ENCODE measurements at regions not wholly inside any gene's neighbourhood (a gene's known extent, or its start where the extent isn't known, plus 50 kb on each side); places are given as distances from the start of the nearest gene placed in this dataset.

DNA sequence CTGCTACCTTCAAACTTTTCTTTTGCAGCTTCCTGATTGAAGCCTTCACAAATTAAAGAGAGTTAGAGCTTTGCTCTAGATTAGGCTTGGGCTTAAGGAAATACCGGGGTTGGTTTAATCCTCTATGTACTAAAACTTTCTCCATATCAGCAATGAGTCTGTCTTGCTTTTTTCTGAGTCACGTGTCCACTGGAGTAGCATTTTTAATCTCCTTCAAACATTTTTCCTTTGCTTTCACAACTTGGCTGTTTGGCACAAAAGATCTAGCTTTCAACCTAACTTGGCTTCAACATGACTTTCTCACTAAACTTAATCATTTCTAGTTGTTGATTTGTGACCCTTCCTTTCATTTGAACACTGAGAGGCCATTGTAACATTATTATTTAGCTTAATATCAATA lies 261.6 kb downstream of the PLK2 start:
- Histone ChIP-seq H3K4me3 (ENCODE audit: low read depth in 2 of 2, low read length in 1 of 2) (no peak overlapping the region), H3K27ac (ENCODE audit: low read depth in 2 of 2, low read length in 1 of 2) (no peak overlapping the region), H4K20me1 (ENCODE audit: insufficient read depth) (no peaks in the 10 kb centered on the region), H3K36me3 (replicated peaks in 1 of 2; ENCODE audit: control insufficient read depth in 1 of 2, insufficient read depth in 2 of 2, low read length in 1 of 2) (no peaks in the 10 kb centered on the region), H2AFZ (ENCODE audit: low read depth) (no peak overlapping the region), H3K9me3 (no peaks in the 10 kb centered on the region), H3K79me2 (ENCODE audit: insufficient read depth) (no peaks in the 10 kb centered on the region), H3K9ac (no peak overlapping the region), H3K4me1 (ENCODE audit: control insufficient read depth in 1 of 2, insufficient read depth in 2 of 2, low read depth in 1 of 2, low read length in 1 of 2) (no peaks in the 10 kb centered on the region; a peak in 1 of 4 replicates), H3F3A (replicated peaks; ENCODE audit: insufficient read depth) (no peaks in the 10 kb centered on the region), H3K9me2 (no peaks in the 10 kb centered on the region), H3K4me2 (no peak overlapping the region), H3K27me3 (ENCODE audit: insufficient read depth) (no peaks in the 10 kb centered on the region)
- POLR2A ChIA-PET: no interaction called here
- 42% methylated on average over 2 of the region's 2 CpGs for WGBS (ENCODE audit: low lambda C conversion rate)
- DNase-seq: no peak
- CTCF ChIA-PET: interaction anchor here (1.1 to 1.8 kb wide), 2 partner anchors 71 to 419 kb away, joined by 3 to 7 read pairs; no protein-coding TSS in a partner anchor
- TF ChIP-seq, protein P1, sequence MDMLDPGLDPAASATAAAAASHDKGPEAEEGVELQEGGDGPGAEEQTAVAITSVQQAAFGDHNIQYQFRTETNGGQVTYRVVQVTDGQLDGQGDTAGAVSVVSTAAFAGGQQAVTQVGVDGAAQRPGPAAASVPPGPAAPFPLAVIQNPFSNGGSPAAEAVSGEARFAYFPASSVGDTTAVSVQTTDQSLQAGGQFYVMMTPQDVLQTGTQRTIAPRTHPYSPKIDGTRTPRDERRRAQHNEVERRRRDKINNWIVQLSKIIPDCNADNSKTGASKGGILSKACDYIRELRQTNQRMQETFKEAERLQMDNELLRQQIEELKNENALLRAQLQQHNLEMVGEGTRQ (IDR thresholded peaks at IDR 0.05; ENCODE audit: borderline replicate concordance, low read depth, low read length): no peak
- no peak for TF ChIP-seq SIN3A (IDR thresholded peaks at IDR 0.05; ENCODE audit: borderline replicate concordance, low read depth, low read length)
- TF ChIP-seq TAF1 (IDR thresholded peaks at IDR 0.05; ENCODE audit: borderline replicate concordance, low read depth, low read length): no peak
- no peak for TF ChIP-seq FOSL2 (IDR thresholded peaks at IDR 0.05; ENCODE audit: borderline replicate concordance, low read depth)
- no peak for TF ChIP-seq ELF1 (IDR thresholded peaks at IDR 0.05)
- no peak for TF ChIP-seq TEAD4 (IDR thresholded peaks at IDR 0.05; ENCODE audit: borderline replicate concordance, insufficient read depth)
- no peak for TF ChIP-seq MEF2A (IDR thresholded peaks at IDR 0.05; ENCODE audit: borderline replicate concordance, low read depth)
- TF ChIP-seq RFX5 (IDR thresholded peaks at IDR 0.05; ENCODE audit: low read length): no peak
- TF ChIP-seq, protein P2, sequence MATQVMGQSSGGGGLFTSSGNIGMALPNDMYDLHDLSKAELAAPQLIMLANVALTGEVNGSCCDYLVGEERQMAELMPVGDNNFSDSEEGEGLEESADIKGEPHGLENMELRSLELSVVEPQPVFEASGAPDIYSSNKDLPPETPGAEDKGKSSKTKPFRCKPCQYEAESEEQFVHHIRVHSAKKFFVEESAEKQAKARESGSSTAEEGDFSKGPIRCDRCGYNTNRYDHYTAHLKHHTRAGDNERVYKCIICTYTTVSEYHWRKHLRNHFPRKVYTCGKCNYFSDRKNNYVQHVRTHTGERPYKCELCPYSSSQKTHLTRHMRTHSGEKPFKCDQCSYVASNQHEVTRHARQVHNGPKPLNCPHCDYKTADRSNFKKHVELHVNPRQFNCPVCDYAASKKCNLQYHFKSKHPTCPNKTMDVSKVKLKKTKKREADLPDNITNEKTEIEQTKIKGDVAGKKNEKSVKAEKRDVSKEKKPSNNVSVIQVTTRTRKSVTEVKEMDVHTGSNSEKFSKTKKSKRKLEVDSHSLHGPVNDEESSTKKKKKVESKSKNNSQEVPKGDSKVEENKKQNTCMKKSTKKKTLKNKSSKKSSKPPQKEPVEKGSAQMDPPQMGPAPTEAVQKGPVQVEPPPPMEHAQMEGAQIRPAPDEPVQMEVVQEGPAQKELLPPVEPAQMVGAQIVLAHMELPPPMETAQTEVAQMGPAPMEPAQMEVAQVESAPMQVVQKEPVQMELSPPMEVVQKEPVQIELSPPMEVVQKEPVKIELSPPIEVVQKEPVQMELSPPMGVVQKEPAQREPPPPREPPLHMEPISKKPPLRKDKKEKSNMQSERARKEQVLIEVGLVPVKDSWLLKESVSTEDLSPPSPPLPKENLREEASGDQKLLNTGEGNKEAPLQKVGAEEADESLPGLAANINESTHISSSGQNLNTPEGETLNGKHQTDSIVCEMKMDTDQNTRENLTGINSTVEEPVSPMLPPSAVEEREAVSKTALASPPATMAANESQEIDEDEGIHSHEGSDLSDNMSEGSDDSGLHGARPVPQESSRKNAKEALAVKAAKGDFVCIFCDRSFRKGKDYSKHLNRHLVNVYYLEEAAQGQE (IDR thresholded peaks at IDR 0.05; ENCODE audit: low read depth, low read length): no peak
- no peak for TF ChIP-seq SMC3 (IDR thresholded peaks at IDR 0.05; ENCODE audit: low read depth, low read length)
- TF ChIP-seq, protein P3, sequence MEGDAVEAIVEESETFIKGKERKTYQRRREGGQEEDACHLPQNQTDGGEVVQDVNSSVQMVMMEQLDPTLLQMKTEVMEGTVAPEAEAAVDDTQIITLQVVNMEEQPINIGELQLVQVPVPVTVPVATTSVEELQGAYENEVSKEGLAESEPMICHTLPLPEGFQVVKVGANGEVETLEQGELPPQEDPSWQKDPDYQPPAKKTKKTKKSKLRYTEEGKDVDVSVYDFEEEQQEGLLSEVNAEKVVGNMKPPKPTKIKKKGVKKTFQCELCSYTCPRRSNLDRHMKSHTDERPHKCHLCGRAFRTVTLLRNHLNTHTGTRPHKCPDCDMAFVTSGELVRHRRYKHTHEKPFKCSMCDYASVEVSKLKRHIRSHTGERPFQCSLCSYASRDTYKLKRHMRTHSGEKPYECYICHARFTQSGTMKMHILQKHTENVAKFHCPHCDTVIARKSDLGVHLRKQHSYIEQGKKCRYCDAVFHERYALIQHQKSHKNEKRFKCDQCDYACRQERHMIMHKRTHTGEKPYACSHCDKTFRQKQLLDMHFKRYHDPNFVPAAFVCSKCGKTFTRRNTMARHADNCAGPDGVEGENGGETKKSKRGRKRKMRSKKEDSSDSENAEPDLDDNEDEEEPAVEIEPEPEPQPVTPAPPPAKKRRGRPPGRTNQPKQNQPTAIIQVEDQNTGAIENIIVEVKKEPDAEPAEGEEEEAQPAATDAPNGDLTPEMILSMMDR (IDR thresholded peaks at IDR 0.05): no peak

DNA sequence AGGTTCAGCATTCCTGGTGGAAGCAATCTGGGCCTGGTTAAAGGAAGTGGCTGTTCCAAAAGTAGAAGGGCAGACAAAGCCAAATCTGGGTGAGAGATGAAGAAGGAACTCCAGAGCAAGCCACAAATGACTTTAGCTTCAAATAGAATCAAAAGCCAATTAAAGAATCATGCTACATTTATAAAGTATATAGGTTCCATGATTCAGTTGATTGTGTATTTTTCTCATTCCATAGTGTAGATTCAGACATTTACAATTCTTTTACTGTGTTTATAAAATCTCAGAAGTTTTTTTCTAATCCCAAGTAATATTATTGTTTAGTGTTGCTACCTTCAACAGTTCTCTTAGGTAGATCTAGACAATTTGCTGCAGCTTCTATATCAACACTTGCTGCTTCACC lies 262.0 kb downstream of the PLK2 start:
- H3F3A ChIP-seq (replicated peaks; ENCODE audit: insufficient read depth): no peaks in the 10 kb centered on the region
- no peak overlapping the region for H3K4me2 ChIP-seq
- no peaks in the 10 kb centered on the region for H3K27me3 ChIP-seq (ENCODE audit: insufficient read depth)
- H3K79me2 ChIP-seq (ENCODE audit: insufficient read depth): no peaks in the 10 kb centered on the region
- no peak for DNase-seq
- no peaks in the 10 kb centered on the region for H3K9me2 ChIP-seq
- CTCF ChIA-PET: interaction anchor here (1.8 kb wide), 1 partner anchor 419 kb away, joined by 7 read pairs; no protein-coding TSS in a partner anchor
- POLR2A ChIA-PET: no interaction called here
- no peaks in the 10 kb centered on the region; a peak in 1 of 4 replicates for H3K4me1 ChIP-seq (ENCODE audit: control insufficient read depth in 1 of 2, insufficient read depth in 2 of 2, low read depth in 1 of 2, low read length in 1 of 2)
- H2AFZ ChIP-seq (ENCODE audit: low read depth): no peak overlapping the region
- no peak overlapping the region for H3K9ac ChIP-seq
- no peaks in the 10 kb centered on the region for H3K9me3 ChIP-seq
- no peaks in the 10 kb centered on the region for H4K20me1 ChIP-seq (ENCODE audit: insufficient read depth)
- no peak overlapping the region for H3K4me3 ChIP-seq (ENCODE audit: low read depth in 2 of 2, low read length in 1 of 2)
- no peaks in the 10 kb centered on the region for H3K36me3 ChIP-seq (replicated peaks in 1 of 2; ENCODE audit: control insufficient read depth in 1 of 2, insufficient read depth in 2 of 2, low read length in 1 of 2)
- no peak overlapping the region for H3K27ac ChIP-seq (ENCODE audit: low read depth in 2 of 2, low read length in 1 of 2)
- TF ChIP-seq MEF2A (IDR thresholded peaks at IDR 0.05; ENCODE audit: borderline replicate concordance, low read depth): no peak
- no peak for TF ChIP-seq TEAD4 (IDR thresholded peaks at IDR 0.05; ENCODE audit: borderline replicate concordance, insufficient read depth)
- TF ChIP-seq, protein P2 (IDR thresholded peaks at IDR 0.05; ENCODE audit: low read depth, low read length): no peak
- TF ChIP-seq JUND (IDR thresholded peaks at IDR 0.05): no peak
- TF ChIP-seq, protein P4, sequence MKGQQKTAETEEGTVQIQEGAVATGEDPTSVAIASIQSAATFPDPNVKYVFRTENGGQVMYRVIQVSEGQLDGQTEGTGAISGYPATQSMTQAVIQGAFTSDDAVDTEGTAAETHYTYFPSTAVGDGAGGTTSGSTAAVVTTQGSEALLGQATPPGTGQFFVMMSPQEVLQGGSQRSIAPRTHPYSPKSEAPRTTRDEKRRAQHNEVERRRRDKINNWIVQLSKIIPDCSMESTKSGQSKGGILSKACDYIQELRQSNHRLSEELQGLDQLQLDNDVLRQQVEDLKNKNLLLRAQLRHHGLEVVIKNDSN (IDR thresholded peaks at IDR 0.05; ENCODE audit: borderline replicate concordance, low read depth): no peak
- no peak for TF ChIP-seq FOXM1 (IDR thresholded peaks at IDR 0.05; ENCODE audit: low read depth)
- no peak for TF ChIP-seq RCOR1 (IDR thresholded peaks at IDR 0.05; ENCODE audit: low read length)
- no peak for TF ChIP-seq GATA2 (CRISPR knock-in tag; IDR thresholded peaks at IDR 0.05)
- TF ChIP-seq EZH2phosphoT487 (IDR thresholded peaks at IDR 0.05; ENCODE audit: borderline replicate concordance, low read depth): no peak
- no peak for TF ChIP-seq ELF1 (IDR thresholded peaks at IDR 0.05)
